ENCODE measurements at regions not wholly inside any gene's neighbourhood (a gene's known extent, or its start where the extent isn't known, plus 50 kb on each side); places are given as distances from the start of the nearest gene placed in this dataset.
"Not testable (repeated sequence)": the region's sequence is repeated elsewhere in the genome, so short reads cannot be mapped to it uniquely, and the experiment has no call there.

DNA sequence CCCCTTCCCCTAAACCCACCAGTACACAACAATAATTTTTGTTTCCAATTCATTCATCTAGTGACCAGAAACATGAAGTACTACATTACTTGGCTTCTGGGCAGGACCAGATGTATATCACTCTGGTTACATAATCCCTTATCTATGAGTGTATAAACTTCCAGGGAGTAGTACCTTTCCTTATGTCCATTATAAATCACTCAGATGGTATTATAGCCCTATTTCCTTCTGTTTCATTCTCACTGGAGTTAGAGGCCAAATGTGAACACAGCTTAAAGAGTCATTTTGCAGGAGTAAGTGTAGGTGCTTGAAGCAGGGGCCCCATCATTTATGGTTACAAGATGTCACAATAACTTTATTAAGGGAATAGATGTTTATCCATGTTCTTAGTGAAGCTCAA lies 894.4 kb upstream of the NXPH2 start:
- Histone ChIP-seq H3K36me3 (ENCODE audit: control insufficient read depth, insufficient read depth, low read length) (no peaks in the 10 kb centered on the region), H3K27me3 (ENCODE audit: control insufficient read depth in 2 of 2, insufficient read depth in 2 of 2, low read length in 2 of 2) (no peaks in the 10 kb centered on the region), H3K27ac (ENCODE audit: extremely low read depth, low read depth, low read length) (no peak overlapping the region), H3K9me3 (replicated peaks; ENCODE audit: control insufficient read depth, insufficient read depth, low read depth, low read length) (no peaks in the 10 kb centered on the region; the same call in 1 of the 2 replicates), H2AFZ (ENCODE audit: low read depth, low read length) (no peak overlapping the region), H3K4me3 (no peak overlapping the region), H4K20me1 (replicated peaks; ENCODE audit: control insufficient read depth, insufficient read depth, low read length) (no peaks in the 10 kb centered on the region), H3K79me2 (ENCODE audit: control insufficient read depth, insufficient read depth, low read length) (no peaks in the 10 kb centered on the region), H3K9ac (ENCODE audit: insufficient read depth in 1 of 2, low read depth in 2 of 2, low read length in 2 of 2) (no peak overlapping the region), H3K9me1 (ENCODE audit: control insufficient read depth, insufficient read depth, low read length) (no peaks in the 10 kb centered on the region), H3K4me1 (replicated peaks in 1 of 2; ENCODE audit: control insufficient read depth in 2 of 2, insufficient read depth in 2 of 2, low read length in 2 of 2) (no peaks in the 10 kb centered on the region), H3K4me2 (ENCODE audit: insufficient read depth, low read length) (no peak overlapping the region)
- no TSS peak for BruUV-seq (replicated peaks)
- no peak for DNase-seq (ENCODE audit: extremely low read depth in 1 of 4, low spot score in 3 of 4)
- TF ChIP-seq EHMT2 (IDR thresholded peaks at IDR 0.05): no peak
- TF ChIP-seq SMAD3 (CRISPR knock-in tag; conservative IDR thresholded peaks at IDR 0.05): no peak
- TF ChIP-seq TAF15 (IDR thresholded peaks at IDR 0.05; ENCODE audit: low read depth, low read length): no peak
- TF ChIP-seq ZNF551 (CRISPR knock-in tag; IDR thresholded peaks at IDR 0.05): no peak
- TF ChIP-seq TBP (optimal IDR thresholded peaks at IDR 0.05; ENCODE audit: low read depth, low read length): no peak
- TF ChIP-seq CBX8 (IDR thresholded peaks at IDR 0.05; ENCODE audit: borderline replicate concordance, extremely low read depth, low read depth, low read length, poor library complexity, severe bottlenecking): no peak
- no peak for TF ChIP-seq ZKSCAN3 (CRISPR knock-in tag; IDR thresholded peaks at IDR 0.05)
- TF ChIP-seq, protein P1, sequence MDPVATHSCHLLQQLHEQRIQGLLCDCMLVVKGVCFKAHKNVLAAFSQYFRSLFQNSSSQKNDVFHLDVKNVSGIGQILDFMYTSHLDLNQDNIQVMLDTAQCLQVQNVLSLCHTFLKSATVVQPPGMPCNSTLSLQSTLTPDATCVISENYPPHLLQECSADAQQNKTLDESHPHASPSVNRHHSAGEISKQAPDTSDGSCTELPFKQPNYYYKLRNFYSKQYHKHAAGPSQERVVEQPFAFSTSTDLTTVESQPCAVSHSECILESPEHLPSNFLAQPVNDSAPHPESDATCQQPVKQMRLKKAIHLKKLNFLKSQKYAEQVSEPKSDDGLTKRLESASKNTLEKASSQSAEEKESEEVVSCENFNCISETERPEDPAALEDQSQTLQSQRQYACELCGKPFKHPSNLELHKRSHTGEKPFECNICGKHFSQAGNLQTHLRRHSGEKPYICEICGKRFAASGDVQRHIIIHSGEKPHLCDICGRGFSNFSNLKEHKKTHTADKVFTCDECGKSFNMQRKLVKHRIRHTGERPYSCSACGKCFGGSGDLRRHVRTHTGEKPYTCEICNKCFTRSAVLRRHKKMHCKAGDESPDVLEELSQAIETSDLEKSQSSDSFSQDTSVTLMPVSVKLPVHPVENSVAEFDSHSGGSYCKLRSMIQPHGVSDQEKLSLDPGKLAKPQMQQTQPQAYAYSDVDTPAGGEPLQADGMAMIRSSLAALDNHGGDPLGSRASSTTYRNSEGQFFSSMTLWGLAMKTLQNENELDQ (CRISPR knock-in tag; IDR thresholded peaks at IDR 0.05; ENCODE audit: borderline replicate concordance): no peak
- TF ChIP-seq DMBX1 (CRISPR knock-in tag; IDR thresholded peaks at IDR 0.05; ENCODE audit: borderline replicate concordance): no peak
- no peak for TF ChIP-seq NFYB (IDR thresholded peaks at IDR 0.05; ENCODE audit: extremely low read depth, insufficient read length)
- TF ChIP-seq ZNF507 (tag; conservative IDR thresholded peaks at IDR 0.05): no peak
- CTCF ChIA-PET (ENCODE audit: low intra/inter-chr PET ratio): no interaction called here
- intact Hi-C loops (cut with micrococcal nuclease): no loop called here
- FAIRE-seq: no peak
- POLR2A ChIA-PET: no interaction called here
- in situ Hi-C loops (cut with MboI): no loop called here
- ATAC-seq: no peak

DNA sequence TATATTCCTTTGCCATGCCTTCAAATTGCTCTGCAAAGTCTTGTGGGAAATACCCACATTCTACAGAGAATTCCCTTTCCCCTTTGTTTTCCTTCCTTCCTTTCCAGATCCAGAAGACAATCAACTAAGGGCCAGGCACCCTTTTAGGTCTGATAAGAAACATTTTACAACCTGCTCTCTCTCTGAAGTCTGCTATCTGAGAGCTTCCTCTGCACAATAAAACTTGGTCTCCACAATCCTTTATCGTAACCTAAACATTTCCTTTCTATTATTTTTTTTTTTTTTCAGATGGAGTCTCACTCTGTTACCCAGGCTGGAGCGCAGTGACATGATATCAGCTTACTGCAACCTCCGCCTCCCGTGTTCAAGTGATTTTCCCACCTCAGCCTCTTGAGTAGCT lies 893.3 kb upstream of the NXPH2 start:
- CTCF ChIA-PET (ENCODE audit: low intra/inter-chr PET ratio); intact Hi-C loops (cut with micrococcal nuclease); H3K9ac ChIP-seq (ENCODE audit: insufficient read depth in 1 of 2, low read depth in 2 of 2, low read length in 2 of 2); H3K4me3 ChIP-seq; POLR2A ChIA-PET; H2AFZ ChIP-seq (ENCODE audit: low read depth, low read length); H3K9me3 ChIP-seq (replicated peaks; ENCODE audit: control insufficient read depth, insufficient read depth, low read depth, low read length); H3K27ac ChIP-seq (ENCODE audit: extremely low read depth, low read depth, low read length); H3K4me2 ChIP-seq (ENCODE audit: insufficient read depth, low read length); H3K79me2 ChIP-seq (ENCODE audit: control insufficient read depth, insufficient read depth, low read length); BruUV-seq (replicated peaks); FAIRE-seq; in situ Hi-C loops (cut with MboI); H3K36me3 ChIP-seq (ENCODE audit: control insufficient read depth, insufficient read depth, low read length); DNase-seq (ENCODE audit: extremely low read depth in 1 of 4, low spot score in 3 of 4); H3K27me3 ChIP-seq (ENCODE audit: control insufficient read depth in 2 of 2, insufficient read depth in 2 of 2, low read length in 2 of 2); H4K20me1 ChIP-seq (replicated peaks; ENCODE audit: control insufficient read depth, insufficient read depth, low read length); H3K4me1 ChIP-seq (replicated peaks in 1 of 2; ENCODE audit: control insufficient read depth in 2 of 2, insufficient read depth in 2 of 2, low read length in 2 of 2); H3K9me1 ChIP-seq (ENCODE audit: control insufficient read depth, insufficient read depth, low read length); ATAC-seq: not testable (repeated sequence)
- WGBS (ENCODE audit: insufficient coverage, low coverage, missing lambda C conversion rate): 0% methylated on average over 4 of the region's 4 CpGs
